ENCODE measurements at regions not wholly inside any gene's neighbourhood (a gene's known extent, or its start where the extent isn't known, plus 50 kb on each side); places are given as distances from the start of the nearest gene placed in this dataset.

- Mint-ChIP-seq H3K27me3 (no peaks in the 10 kb centered on the region), H3K9me3 (ENCODE audit: insufficient read depth) (peaks cover 2% of the 10 kb centered on the region), H3K4me3 (no peak overlapping the region), H3K27ac (no peak overlapping the region), H3K4me1 (no peaks in the 10 kb centered on the region)
- Histone ChIP-seq H3K79me2 (ENCODE audit: control insufficient read depth, insufficient read depth, low read length) (no peaks in the 10 kb centered on the region), H3K4me2 (replicated peaks; ENCODE audit: low read depth, low read length, poor library complexity, severe bottlenecking) (no peak overlapping the region), H3K36me3 (replicated peaks in 1 of 2; ENCODE audit: control extremely low read depth in 1 of 2, control insufficient read depth in 1 of 2, extremely low read depth in 1 of 2, insufficient read depth in 2 of 2, low read length in 1 of 2) (no peaks in the 10 kb centered on the region), H2AFZ (ENCODE audit: insufficient read depth, low read depth, low read length, poor library complexity, severe bottlenecking) (no peak overlapping the region), H3K4me3 (ENCODE audit: control extremely low read depth in 1 of 5, extremely low read depth in 1 of 5, insufficient read depth in 1 of 5, low read depth in 2 of 5, low read length in 4 of 5) (no peak overlapping the region), H3K9me3 (ENCODE audit: control extremely low read depth in 1 of 3, control insufficient read depth in 2 of 3, insufficient read depth in 1 of 3, low read length in 2 of 3) (no peaks in the 10 kb centered on the region), H3K27me3 (replicated peaks in 1 of 4; ENCODE audit: control extremely low read depth in 1 of 4, control insufficient read depth in 3 of 4, insufficient read depth in 4 of 4, low read length in 3 of 4) (no peaks in the 10 kb centered on the region), H3K27ac (ENCODE audit: low read length in 2 of 2) (no peak overlapping the region), H3K9ac (ENCODE audit: low read length) (no peak overlapping the region), H4K20me1 (ENCODE audit: control insufficient read depth, insufficient read depth, low read length, poor library complexity, severe bottlenecking) (no peaks in the 10 kb centered on the region), H3K4me1 (ENCODE audit: control insufficient read depth in 2 of 2, insufficient read depth in 2 of 2, low read length in 2 of 2) (no peaks in the 10 kb centered on the region)
- TF ChIP-seq EZH2 (IDR thresholded peaks at IDR 0.05; ENCODE audit: borderline replicate concordance, insufficient read depth, low read depth, low read length, poor library complexity, severe bottlenecking) (no peak), CTCF (IDR thresholded peaks at IDR 0.05) (no peak)
- WGBS (ENCODE audit: insufficient coverage) = no CpG with 5 or more reads among the region's 2 CpGs
- POLR2A ChIA-PET = no interaction called here
- CTCF ChIA-PET = no interaction called here
- DNase-seq (no peak), ATAC-seq (ENCODE audit: low read depth) (no peak)
- intact Hi-C loops (cut with micrococcal nuclease) = no loop called here
Observed at GRCh38 chr6:98516206-98516605, 318.2 kb upstream of the POU3F2 start.

DNA sequence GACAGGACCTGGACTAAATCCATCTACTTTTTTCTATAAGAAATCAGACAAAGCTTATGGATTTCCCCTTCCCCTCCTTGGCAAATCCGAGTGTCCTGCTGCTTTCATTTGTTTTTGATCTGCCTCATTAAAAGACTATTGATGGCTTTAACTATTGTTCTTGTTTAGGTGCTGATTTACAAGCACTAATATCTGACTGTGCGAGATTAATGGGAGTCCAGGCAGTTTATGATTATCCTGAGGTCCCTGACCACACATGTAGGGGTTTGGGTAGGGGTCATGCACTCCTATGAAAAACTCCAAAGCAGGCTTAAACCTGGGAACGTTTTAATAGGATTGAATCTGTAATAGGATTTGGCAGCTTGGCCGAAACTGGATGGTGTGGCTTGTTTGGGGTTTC lies 317.5 kb upstream of the POU3F2 start:
- Mint-ChIP-seq H3K27me3 (no peaks in the 10 kb centered on the region), H3K4me1 (no peaks in the 10 kb centered on the region), H3K4me3 (no peak overlapping the region), H3K9me3 (ENCODE audit: insufficient read depth) (peaks cover 2% of the 10 kb centered on the region), H3K27ac (no peak overlapping the region)
- Histone ChIP-seq H3K4me3 (ENCODE audit: control extremely low read depth in 1 of 5, extremely low read depth in 1 of 5, insufficient read depth in 1 of 5, low read depth in 2 of 5, low read length in 4 of 5) (no peak overlapping the region), H2AFZ (ENCODE audit: insufficient read depth, low read depth, low read length, poor library complexity, severe bottlenecking) (no peak overlapping the region), H3K4me2 (replicated peaks; ENCODE audit: low read depth, low read length, poor library complexity, severe bottlenecking) (no peak overlapping the region), H4K20me1 (ENCODE audit: control insufficient read depth, insufficient read depth, low read length, poor library complexity, severe bottlenecking) (no peaks in the 10 kb centered on the region), H3K4me1 (ENCODE audit: control insufficient read depth in 2 of 2, insufficient read depth in 2 of 2, low read length in 2 of 2) (no peaks in the 10 kb centered on the region), H3K36me3 (replicated peaks in 1 of 2; ENCODE audit: control extremely low read depth in 1 of 2, control insufficient read depth in 1 of 2, extremely low read depth in 1 of 2, insufficient read depth in 2 of 2, low read length in 1 of 2) (no peaks in the 10 kb centered on the region), H3K27ac (ENCODE audit: low read length in 2 of 2) (no peak overlapping the region), H3K79me2 (ENCODE audit: control insufficient read depth, insufficient read depth, low read length) (no peaks in the 10 kb centered on the region), H3K9me3 (ENCODE audit: control extremely low read depth in 1 of 3, control insufficient read depth in 2 of 3, insufficient read depth in 1 of 3, low read length in 2 of 3) (no peaks in the 10 kb centered on the region), H3K9ac (ENCODE audit: low read length) (no peak overlapping the region), H3K27me3 (replicated peaks in 1 of 4; ENCODE audit: control extremely low read depth in 1 of 4, control insufficient read depth in 3 of 4, insufficient read depth in 4 of 4, low read length in 3 of 4) (no peaks in the 10 kb centered on the region)
- CTCF ChIA-PET = no interaction called here
- WGBS (ENCODE audit: insufficient coverage) = 60% methylated on average over 1 of the region's 4 CpGs
- POLR2A ChIA-PET = no interaction called here
- intact Hi-C loops (cut with micrococcal nuclease) = no loop called here
- DNase-seq (no peak), ATAC-seq (ENCODE audit: low read depth) (no peak)
- no peak for TF ChIP-seq EZH2 (IDR thresholded peaks at IDR 0.05; ENCODE audit: borderline replicate concordance, insufficient read depth, low read depth, low read length, poor library complexity, severe bottlenecking)
- TF ChIP-seq CTCF (IDR thresholded peaks at IDR 0.05) = no peak

All from B cell (primary cell).